MM.1S (cell line): ENCODE measurements at regions not wholly inside any gene's neighbourhood (a gene's known extent, or its start where the extent isn't known, plus 50 kb on each side); places are given as distances from the start of the nearest gene placed in this dataset.
"Not testable (repeated sequence)": the region's sequence is repeated elsewhere in the genome, so short reads cannot be mapped to it uniquely, and the experiment has no call there.

Source experiments
- DNase-seq: peaks from one replicate; pipeline ENCODE4 v3.0.0-alpha.2; 2015
- H2AFZ ChIP-seq: fragments of 300-600 bp; sonication (generic); 2 replicates; pipeline ENCODE4 v1.6.0; 2016; ENCODE audit warnings: antibody characterized with exemption, low read length
- H3F3A ChIP-seq: fragments of 300-600 bp; sonication (generic); 2 replicates; pipeline ENCODE4 v1.6.1; 2016; ENCODE audit warnings: mild to moderate bottlenecking, antibody characterized with exemption, low read length, moderate library complexity, mixed read lengths; ENCODE audit not compliant: insufficient read depth
- H3K27ac ChIP-seq: fragments of 300-600 bp; sonication (generic); 2 replicates; pipeline ENCODE4 v1.5.1; 2016; ENCODE audit warnings: mild to moderate bottlenecking, low read length
- H3K27me3 ChIP-seq: fragments of 300-600 bp; sonication (generic); replicated peaks from 2 replicates; pipeline ENCODE4 v1.6.0; 2016; ENCODE audit warnings: low read length; ENCODE audit not compliant: insufficient read depth
- H3K36me3 ChIP-seq: fragments of 300-600 bp; sonication (generic); replicated peaks from 2 replicates; pipeline ENCODE4 v1.6.1; 2016; ENCODE audit warnings: mild to moderate bottlenecking, low read length, mixed read lengths; ENCODE audit not compliant: insufficient read depth
- H3K4me1 ChIP-seq: fragments of 300-600 bp; sonication (generic); 2 replicates; pipeline ENCODE4 v1.6.1; 2016; ENCODE audit warnings: low read length, mixed read lengths
- H3K4me2 ChIP-seq: fragments of 300-600 bp; sonication (generic); 2 replicates; pipeline ENCODE4 v1.6.0; 2016; ENCODE audit warnings: low read depth, low read length
- H3K4me3 ChIP-seq: fragments of 300-600 bp; sonication (generic); 2 replicates; pipeline ENCODE4 v1.5.1; 2016; ENCODE audit warnings: low read length, mixed read lengths
- H3K79me2 ChIP-seq: fragments of 300-600 bp; sonication (generic); 2 replicates; pipeline ENCODE4 v1.6.1; 2016; ENCODE audit warnings: mixed run types, low read length, mixed read lengths
- H3K9ac ChIP-seq: fragments of 300-600 bp; sonication (generic); 2 replicates; pipeline ENCODE4 v1.6.1; 2016; ENCODE audit warnings: low read length, mixed read lengths
- H3K9me2 ChIP-seq: fragments of 300-600 bp; sonication (generic); replicated peaks from 2 replicates; pipeline ENCODE4 v1.6.1; 2016; ENCODE audit warnings: mild to moderate bottlenecking, low read length, mixed read lengths; ENCODE audit not compliant: insufficient read depth
- H3K9me3 ChIP-seq: fragments of 300-600 bp; sonication (generic); replicated peaks from 2 replicates; pipeline ENCODE4 v1.6.1; 2016; ENCODE audit warnings: mild to moderate bottlenecking, low read length, mixed read lengths; ENCODE audit not compliant: insufficient read depth
- H4K20me1 ChIP-seq: fragments of 300-600 bp; sonication (generic); 2 replicates; pipeline ENCODE4 v1.6.1; 2016; ENCODE audit warnings: mild to moderate bottlenecking, low read length, moderate library complexity, mixed read lengths; ENCODE audit not compliant: insufficient read depth
- EZH2 ChIP-seq: fragments of 300-600 bp; sonication (generic); optimal IDR thresholded peaks from 2 replicates; pipeline ENCODE3; 2017; ENCODE audit warnings: low read depth, mild to moderate bottlenecking, antibody characterized with exemption, low read length, mixed read lengths
- EZH2phosphoT487 ChIP-seq: fragments of 300-600 bp; sonication (generic); IDR thresholded peaks from 2 replicates; pipeline ENCODE4 v1.6.1; 2018; ENCODE audit warnings: antibody characterized with exemption, low read length
- TF ChIP-seq, protein P1 (sequence below): fragments of 300-600 bp; sonication (generic); IDR thresholded peaks from 2 replicates; pipeline ENCODE4 v1.5.1; 2016; ENCODE audit warnings: antibody characterized with exemption, low read length, mixed read lengths

DNA sequence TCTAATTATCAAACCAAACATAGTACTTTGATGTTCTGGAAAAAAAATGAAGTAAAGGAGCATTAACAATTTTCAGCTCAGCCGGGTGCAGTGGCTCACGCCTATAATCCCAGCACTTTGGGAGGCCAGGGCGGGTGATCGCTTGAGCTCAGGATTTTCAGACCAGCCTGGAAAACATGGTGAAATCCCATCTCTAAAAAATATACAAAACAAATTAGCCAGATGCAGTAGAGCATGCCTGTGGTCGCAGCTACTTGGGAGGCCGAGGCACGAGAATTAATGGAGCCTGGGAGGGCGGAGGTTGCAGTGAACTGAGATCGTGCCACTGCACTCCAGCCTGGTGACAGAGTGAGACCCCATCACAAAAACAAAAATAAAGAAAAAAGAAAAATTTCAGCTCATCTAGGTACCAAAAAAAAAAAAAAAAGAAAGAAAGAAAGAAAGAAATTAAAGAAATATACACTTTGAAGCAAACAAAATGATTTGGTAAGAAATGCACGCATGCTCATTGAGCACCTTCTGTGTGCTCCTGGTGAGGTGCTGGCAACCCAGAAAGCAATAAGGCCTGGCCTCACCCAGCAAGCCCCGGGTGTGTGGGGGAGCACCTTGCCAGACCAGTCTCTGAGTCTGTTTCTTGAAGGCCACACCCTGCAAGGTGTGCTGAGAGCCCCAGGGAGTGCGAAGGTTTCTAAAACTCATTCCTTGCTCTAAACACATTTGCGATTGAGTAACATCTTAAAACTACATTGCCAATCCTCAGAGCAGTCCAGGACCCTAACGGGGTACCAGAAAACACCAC, 133.5 kb downstream of the TFCP2L1 start:
- no peaks in the 10 kb centered on the region for H4K20me1 ChIP-seq
- no peaks in the 10 kb centered on the region for H3K9me3 ChIP-seq
- H3K9me2 ChIP-seq: no peaks in the 10 kb centered on the region
- H3K27ac ChIP-seq: no peak overlapping the region
- H3K27me3 ChIP-seq: no peaks in the 10 kb centered on the region
- no peak overlapping the region for H3K4me3 ChIP-seq
- no peak overlapping the region for H2AFZ ChIP-seq
- TF ChIP-seq, protein P1, sequence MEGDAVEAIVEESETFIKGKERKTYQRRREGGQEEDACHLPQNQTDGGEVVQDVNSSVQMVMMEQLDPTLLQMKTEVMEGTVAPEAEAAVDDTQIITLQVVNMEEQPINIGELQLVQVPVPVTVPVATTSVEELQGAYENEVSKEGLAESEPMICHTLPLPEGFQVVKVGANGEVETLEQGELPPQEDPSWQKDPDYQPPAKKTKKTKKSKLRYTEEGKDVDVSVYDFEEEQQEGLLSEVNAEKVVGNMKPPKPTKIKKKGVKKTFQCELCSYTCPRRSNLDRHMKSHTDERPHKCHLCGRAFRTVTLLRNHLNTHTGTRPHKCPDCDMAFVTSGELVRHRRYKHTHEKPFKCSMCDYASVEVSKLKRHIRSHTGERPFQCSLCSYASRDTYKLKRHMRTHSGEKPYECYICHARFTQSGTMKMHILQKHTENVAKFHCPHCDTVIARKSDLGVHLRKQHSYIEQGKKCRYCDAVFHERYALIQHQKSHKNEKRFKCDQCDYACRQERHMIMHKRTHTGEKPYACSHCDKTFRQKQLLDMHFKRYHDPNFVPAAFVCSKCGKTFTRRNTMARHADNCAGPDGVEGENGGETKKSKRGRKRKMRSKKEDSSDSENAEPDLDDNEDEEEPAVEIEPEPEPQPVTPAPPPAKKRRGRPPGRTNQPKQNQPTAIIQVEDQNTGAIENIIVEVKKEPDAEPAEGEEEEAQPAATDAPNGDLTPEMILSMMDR: no peak
- no peak for TF ChIP-seq EZH2
- no peak for TF ChIP-seq EZH2phosphoT487
- H3K79me2 ChIP-seq: no peaks in the 10 kb centered on the region
- H3F3A ChIP-seq: no peaks in the 10 kb centered on the region
- no peak overlapping the region for H3K9ac ChIP-seq
- DNase-seq: no peak
- H3K4me1 ChIP-seq: no peaks in the 10 kb centered on the region
- H3K36me3 ChIP-seq: no peaks in the 10 kb centered on the region
- H3K4me2 ChIP-seq: no peak overlapping the region

DNA sequence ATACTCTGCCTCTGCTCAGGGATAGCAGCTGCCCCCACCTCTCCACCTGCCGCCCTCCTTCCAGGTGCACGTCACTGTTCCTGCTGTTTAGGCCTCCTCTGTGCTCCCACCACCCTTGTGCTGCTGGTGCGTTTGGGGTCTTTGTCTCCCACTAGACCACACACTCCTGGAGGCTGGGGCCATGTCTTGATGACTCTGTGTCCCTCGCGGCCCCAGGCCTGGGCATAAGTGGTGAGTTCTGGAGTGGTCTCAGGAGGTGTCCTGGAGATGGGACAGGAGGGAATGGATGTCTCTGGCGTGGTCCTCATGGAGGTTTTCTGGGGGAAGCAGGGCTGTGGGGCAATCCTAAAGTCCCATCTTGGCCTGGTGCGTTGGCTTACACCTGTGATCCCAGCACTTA, 132.1 kb downstream of the TFCP2L1 start:
- H3K36me3 ChIP-seq: no peaks in the 10 kb centered on the region
- no peak overlapping the region for H3K4me3 ChIP-seq
- no peaks in the 10 kb centered on the region for H4K20me1 ChIP-seq
- no peaks in the 10 kb centered on the region for H3K9me3 ChIP-seq
- DNase-seq: no peak
- no peaks in the 10 kb centered on the region for H3K79me2 ChIP-seq
- no peak overlapping the region for H2AFZ ChIP-seq
- H3K4me2 ChIP-seq: no peak overlapping the region
- H3K9me2 ChIP-seq: no peaks in the 10 kb centered on the region
- no peak for TF ChIP-seq EZH2
- no peaks in the 10 kb centered on the region for H3K27me3 ChIP-seq
- no peak overlapping the region for H3K9ac ChIP-seq
- no peak overlapping the region for H3K27ac ChIP-seq
- H3K4me1 ChIP-seq: no peaks in the 10 kb centered on the region
- H3F3A ChIP-seq: no peaks in the 10 kb centered on the region

DNA sequence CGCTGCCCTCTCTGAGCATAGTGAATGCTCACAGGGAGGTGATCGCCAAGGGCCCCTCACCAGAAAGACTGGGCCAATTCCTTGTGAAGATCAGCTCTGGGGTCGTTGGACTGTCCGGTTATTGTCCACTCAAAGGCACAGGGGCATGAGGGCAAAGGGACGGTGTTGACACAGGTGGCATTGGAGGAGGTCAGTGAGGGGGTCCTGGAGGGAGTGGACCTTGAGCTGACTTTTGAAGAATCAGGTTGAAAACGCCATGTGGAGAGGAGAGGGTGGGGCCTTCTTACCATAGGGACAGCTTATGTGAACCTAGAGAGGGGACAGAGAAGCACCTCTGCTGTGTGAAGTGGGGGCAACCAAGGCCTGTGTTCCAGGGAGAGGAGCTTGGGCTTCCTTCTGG, 131.5 kb downstream of the TFCP2L1 start:
- no peak for TF ChIP-seq EZH2
- no peak for TF ChIP-seq EZH2phosphoT487
- TF ChIP-seq, protein P1: no peak
- Histone ChIP-seq H3K9ac (no peak overlapping the region), H2AFZ (no peak overlapping the region), H3K79me2 (no peaks in the 10 kb centered on the region), H3K36me3 (no peaks in the 10 kb centered on the region), H3K9me2 (no peaks in the 10 kb centered on the region), H3F3A (no peaks in the 10 kb centered on the region), H3K27ac (no peak overlapping the region), H4K20me1 (no peaks in the 10 kb centered on the region), H3K4me1 (no peaks in the 10 kb centered on the region), H3K9me3 (no peaks in the 10 kb centered on the region), H3K27me3 (no peaks in the 10 kb centered on the region), H3K4me2 (no peak overlapping the region), H3K4me3 (no peak overlapping the region)
- no peak for DNase-seq

DNA sequence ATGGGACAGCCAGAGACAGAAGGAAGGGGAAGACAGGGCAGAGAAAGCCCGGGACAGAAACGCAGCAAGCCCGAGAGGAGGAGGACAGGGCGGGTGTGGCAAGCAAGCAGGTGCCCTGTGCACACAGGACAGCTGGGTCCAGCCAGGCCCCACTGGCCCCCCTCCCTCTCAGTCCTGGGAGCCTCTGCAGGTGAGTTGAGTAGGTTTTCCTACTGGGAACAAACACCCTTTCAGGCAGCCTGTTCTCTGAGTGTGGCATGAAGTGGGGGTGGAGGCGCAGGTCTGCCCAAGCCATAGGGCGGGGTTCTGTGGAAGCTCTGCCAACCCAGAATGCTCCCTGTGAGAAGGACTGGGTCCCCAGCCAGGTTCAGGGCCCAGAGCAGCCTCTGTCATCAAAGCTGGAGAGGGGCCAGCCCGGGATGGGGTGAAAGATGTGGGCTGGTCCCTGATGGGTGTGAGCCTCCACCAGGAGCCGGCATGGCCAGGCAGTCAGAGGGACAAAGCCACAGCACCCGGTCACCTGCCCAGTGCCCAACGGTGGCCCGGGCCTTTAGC, 129.4 kb downstream of the TFCP2L1 start:
- DNase-seq: no peak

DNA sequence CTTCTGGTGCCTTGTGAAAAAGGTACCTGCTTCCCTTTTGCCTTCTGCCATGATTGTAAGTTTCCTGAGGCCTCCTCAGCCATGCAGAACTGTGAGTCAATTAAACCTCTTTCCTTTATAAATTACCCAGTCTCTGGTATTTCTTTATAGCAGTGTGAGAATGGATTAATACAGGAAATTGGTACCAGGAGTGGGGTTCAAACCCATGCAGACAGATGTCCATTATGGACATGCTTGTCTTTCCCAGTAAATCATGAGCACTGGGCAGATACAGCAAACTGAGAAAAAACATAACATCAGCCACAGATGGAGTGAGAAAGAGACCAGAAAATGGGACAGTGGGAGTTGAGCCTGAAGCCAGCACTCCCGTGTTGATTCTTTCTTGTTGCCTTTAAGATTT, 127.5 kb downstream of the TFCP2L1 start:
- H3K79me2 ChIP-seq, DNase-seq, H3F3A ChIP-seq, H2AFZ ChIP-seq, H3K9me3 ChIP-seq, H3K9me2 ChIP-seq, H4K20me1 ChIP-seq, H3K27ac ChIP-seq, H3K4me1 ChIP-seq, H3K4me3 ChIP-seq, H3K36me3 ChIP-seq, H3K4me2 ChIP-seq, H3K9ac ChIP-seq, H3K27me3 ChIP-seq: not testable (repeated sequence)

More for the DNA sequence above, 129.4 kb downstream of the TFCP2L1 start:
- Histone ChIP-seq H3K27ac (no peak overlapping the region), H2AFZ (no peak overlapping the region), H3K9me3 (no peaks in the 10 kb centered on the region), H3K36me3 (no peaks in the 10 kb centered on the region), H3K4me1 (no peaks in the 10 kb centered on the region), H3K4me3 (no peak overlapping the region), H3K27me3 (no peaks in the 10 kb centered on the region), H3K4me2 (no peak overlapping the region), H3K9me2 (no peaks in the 10 kb centered on the region), H3F3A (no peaks in the 10 kb centered on the region), H3K9ac (no peak overlapping the region), H4K20me1 (no peaks in the 10 kb centered on the region), H3K79me2 (no peaks in the 10 kb centered on the region)
- TF ChIP-seq, protein P1: no peak
- TF ChIP-seq EZH2 (no peak), EZH2phosphoT487 (no peak)
